Naive thymus-derived CD4-positive, alpha-beta T cell (primary cell): ENCODE measurements at regions not wholly inside any gene's neighbourhood (a gene's known extent, or its start where the extent isn't known, plus 50 kb on each side); places are given as distances from the start of the nearest gene placed in this dataset.

Source experiments
- ATAC-seq: fragments of 150-1000 bp; cut with Tn5 transposase; 2 replicates; pipeline ENCODE4 v1.10.0; 2021; ENCODE audit warnings: mild to moderate bottlenecking, moderate library complexity
- CTCF ChIA-PET: fragments of 350-600 bp; sonication (Branson Sonifier 250); formaldehyde crosslinking; loops from one replicate; lab custom pipeline; 2021; ENCODE audit warnings: antibody characterized with exemption; lab: Charles Lee
- POLR2A ChIA-PET: fragments of 350-600 bp; sonication (Branson Sonifier 250); formaldehyde crosslinking; loops from one replicate; lab custom pipeline; 2021; ENCODE audit warnings: antibody characterized with exemption, inconsistent platforms; lab: Charles Lee
- DNase-seq, 9 donors: peaks; one replicate each; pipeline versions ENCODE4 v3.0.0 to v3.0.0-alpha.2; 2020 to 2022; ENCODE audit warnings: mixed read lengths in 1 of 9
- H3K27ac ChIP-seq: one replicate; pipeline ENCODE4 v1.7.0; 2013; ENCODE audit warnings: mild to moderate bottlenecking, low read depth, low read length, moderate library complexity
- H3K27me3 ChIP-seq, 2 donors: one replicate each; pipeline ENCODE4 v1.7.0; 2013; ENCODE audit warnings: low read length in 2 of 2, mild to moderate bottlenecking in 2 of 2, moderate library complexity in 2 of 2; ENCODE audit not compliant: control insufficient read depth in 2 of 2, insufficient read depth in 2 of 2
- H3K36me3 ChIP-seq, 3 experiments: 1 replicate in 2 of 3; 2 replicates in 1 of 3; pipeline ENCODE4 v1.7.0; 2013; ENCODE audit warnings: low read length in 3 of 3, mild to moderate bottlenecking in 3 of 3, moderate library complexity in 1 of 3; ENCODE audit not compliant: insufficient read depth in 3 of 3, control insufficient read depth in 2 of 3
- H3K4me1 ChIP-seq, 2 donors: one replicate each; pipeline ENCODE4 v1.7.0; 2013; ENCODE audit warnings: low read length in 2 of 2, mild to moderate bottlenecking in 2 of 2, moderate library complexity in 1 of 2; ENCODE audit not compliant: control insufficient read depth in 2 of 2, insufficient read depth in 2 of 2
- H3K4me3 ChIP-seq: 2 replicates; pipeline ENCODE4 v1.7.0; 2013; ENCODE audit warnings: mild to moderate bottlenecking, low read length
- H3K9me3 ChIP-seq, 3 experiments: 1 replicate in 2 of 3; 2 replicates in 1 of 3; pipeline ENCODE4 v1.7.0; 2013; ENCODE audit warnings: low read length in 3 of 3; ENCODE audit not compliant: control insufficient read depth in 2 of 3
- H3K27ac Mint-ChIP-seq, 9 donors: one replicate each; pipeline ENCODE4 v1.8.0; 2020 to 2022; ENCODE audit warnings: mixed read lengths in 9 of 9, mild to moderate bottlenecking in 8 of 9, moderate library complexity in 5 of 9, inconsistent platforms in 2 of 9
- H3K27me3 Mint-ChIP-seq, 5 donors: one replicate each; pipeline ENCODE4 v1.8.0; 2021 to 2022; ENCODE audit warnings: mixed read lengths in 5 of 5, mild to moderate bottlenecking in 1 of 5
- H3K36me3 Mint-ChIP-seq, 5 donors: one replicate each; pipeline ENCODE4 v1.8.0; 2020 to 2022; ENCODE audit warnings: mixed read lengths in 5 of 5, mild to moderate bottlenecking in 3 of 5, inconsistent platforms in 1 of 5
- H3K4me1 Mint-ChIP-seq, 7 donors: one replicate each; pipeline ENCODE4 v1.8.0; 2020 to 2022; ENCODE audit warnings: mixed read lengths in 7 of 7, mild to moderate bottlenecking in 3 of 7, inconsistent platforms in 1 of 7
- H3K4me3 Mint-ChIP-seq, 10 donors: one replicate each; pipeline ENCODE4 v1.8.0; 2020 to 2022; ENCODE audit warnings: mild to moderate bottlenecking in 10 of 10, mixed read lengths in 10 of 10, moderate library complexity in 6 of 10, inconsistent platforms in 2 of 10
- H3K9me3 Mint-ChIP-seq, 11 donors: one replicate each; pipeline ENCODE4 v1.8.0; 2020 to 2022; ENCODE audit warnings: mixed read lengths in 11 of 11, mild to moderate bottlenecking in 4 of 11, inconsistent platforms in 1 of 11, moderate library complexity in 1 of 11
- intact Hi-C, 2 donors: fragments of 100-400 bp; cut with micrococcal nuclease; formaldehyde crosslinking; loops; one replicate each; pipeline ENCODE4 v1.15.1; 2023

GRCh38 chr13:54445865-54446264, 1417.3 kb downstream of the OLFM4 start:
- H3K36me3 ChIP-seq, result no peaks in the 10 kb centered on the region
- no peak overlapping the region for H3K27ac Mint-ChIP-seq
- H3K36me3 Mint-ChIP-seq, result no peaks in the 10 kb centered on the region
- no peak for DNase-seq
- no peaks in the 10 kb centered on the region for H3K9me3 ChIP-seq
- ATAC-seq, result no peak
- H3K27ac ChIP-seq, result no peak overlapping the region
- H3K4me3 ChIP-seq, result no peak overlapping the region
- no peaks in the 10 kb centered on the region for H3K27me3 Mint-ChIP-seq
- no peaks in the 10 kb centered on the region for H3K27me3 ChIP-seq
- no peaks in the 10 kb centered on the region for H3K4me1 ChIP-seq
- intact Hi-C loops, result no loop called here
- CTCF ChIA-PET, result no interaction called here
- POLR2A ChIA-PET, result interaction anchor here (0.5 kb wide), 1 partner anchor 50 kb away, joined by 3 read pairs; no protein-coding TSS in a partner anchor
- H3K4me1 Mint-ChIP-seq, result no peaks in the 10 kb centered on the region
- no peak overlapping the region for H3K4me3 Mint-ChIP-seq
- H3K9me3 Mint-ChIP-seq, result peaks cover 2 to 43% (median 10%) of the 10 kb centered on the region in 11 donors

GRCh38 chr13:54449922-54450321, 1421.3 kb downstream of the OLFM4 start:
- CTCF ChIA-PET, result no interaction called here
- H3K4me1 ChIP-seq, result no peaks in the 10 kb centered on the region

GRCh38 chr13:54484166-54484565, 1455.6 kb downstream of the OLFM4 start:
- Histone ChIP-seq H3K27ac (no peak overlapping the region), H3K27me3 (no peaks in the 10 kb centered on the region), H3K4me1 (no peaks in the 10 kb centered on the region), H3K4me3 (no peak overlapping the region), H3K9me3 (no peaks in the 10 kb centered on the region), H3K36me3 (no peaks in the 10 kb centered on the region)
- H3K4me1 Mint-ChIP-seq, result no peaks in the 10 kb centered on the region
- no peak for DNase-seq
- no peaks in the 10 kb centered on the region for H3K36me3 Mint-ChIP-seq
- ChIA-PET CTCF (no interaction called here), POLR2A (no interaction called here)
- no peak overlapping the region for H3K27ac Mint-ChIP-seq
- no peak overlapping the region for H3K4me3 Mint-ChIP-seq
- no peak for ATAC-seq
- no peaks in the 10 kb centered on the region for H3K27me3 Mint-ChIP-seq
- intact Hi-C loops, result no loop called here
- peaks cover 0 to 26% (median 7%) of the 10 kb centered on the region in 11 donors for H3K9me3 Mint-ChIP-seq

More at GRCh38 chr13:54449922-54450321, 1421.3 kb downstream of the OLFM4 start:
- ATAC-seq (no peak), DNase-seq (no peak)
- intact Hi-C loops, result no loop called here
- Mint-ChIP-seq H3K36me3 (no peaks in the 10 kb centered on the region), H3K4me1 (no peaks in the 10 kb centered on the region), H3K4me3 (no peak overlapping the region), H3K27ac (no peak overlapping the region), H3K9me3 (peaks cover 2 to 36% (median 9%) of the 10 kb centered on the region in 11 donors), H3K27me3 (no peaks in the 10 kb centered on the region)
- Histone ChIP-seq H3K4me3 (no peak overlapping the region), H3K27me3 (no peaks in the 10 kb centered on the region), H3K36me3 (no peaks in the 10 kb centered on the region), H3K27ac (no peak overlapping the region), H3K9me3 (no peaks in the 10 kb centered on the region)
- POLR2A ChIA-PET, result no interaction called here

- Mint-ChIP-seq H3K4me3 (no peak overlapping the region), H3K36me3 (no peaks in the 10 kb centered on the region), H3K27me3 (no peaks in the 10 kb centered on the region), H3K4me1 (no peaks in the 10 kb centered on the region), H3K9me3 (peaks cover 0 to 45% (median 17%) of the 10 kb centered on the region in 11 donors), H3K27ac (no peak overlapping the region)
- no peaks in the 10 kb centered on the region for H3K4me1 ChIP-seq
- ChIA-PET POLR2A (no interaction called here), CTCF (no interaction called here)
- H3K9me3 ChIP-seq, result no peaks in the 10 kb centered on the region
- H3K36me3 ChIP-seq, result no peaks in the 10 kb centered on the region
- ATAC-seq (no peak), DNase-seq (no peak)
- no peak overlapping the region for H3K4me3 ChIP-seq
- H3K27ac ChIP-seq, result no peak overlapping the region
- intact Hi-C loops, result no loop called here
- no peaks in the 10 kb centered on the region for H3K27me3 ChIP-seq
Observed at GRCh38 chr13:54486421-54487166, 1458.0 kb downstream of the OLFM4 start.

- DNase-seq (no peak), ATAC-seq (no peak)
- intact Hi-C loops, result no loop called here
- Histone ChIP-seq H3K9me3 (no peaks in the 10 kb centered on the region), H3K4me3 (no peak overlapping the region), H3K36me3 (no peaks in the 10 kb centered on the region), H3K27ac (no peak overlapping the region), H3K4me1 (no peaks in the 10 kb centered on the region), H3K27me3 (no peaks in the 10 kb centered on the region)
- Mint-ChIP-seq H3K4me3 (no peak overlapping the region), H3K9me3 (peaks cover 0 to 48% (median 20%) of the 10 kb centered on the region in 11 donors), H3K36me3 (no peaks in the 10 kb centered on the region), H3K27me3 (no peaks in the 10 kb centered on the region), H3K4me1 (no peaks in the 10 kb centered on the region), H3K27ac (no peak overlapping the region)
- ChIA-PET CTCF (no interaction called here), POLR2A (no interaction called here)
Observed at GRCh38 chr13:54489359-54489758, 1460.7 kb downstream of the OLFM4 start.

- no peaks in the 10 kb centered on the region for H3K4me1 ChIP-seq
- no peak overlapping the region for H3K27ac ChIP-seq
- no peak overlapping the region for H3K27ac Mint-ChIP-seq
- H3K36me3 Mint-ChIP-seq, result no peaks in the 10 kb centered on the region
- H3K9me3 Mint-ChIP-seq, result peaks cover 4 to 38% (median 17%) of the 10 kb centered on the region in 11 donors
- no peaks in the 10 kb centered on the region for H3K27me3 ChIP-seq
- no peaks in the 10 kb centered on the region for H3K4me1 Mint-ChIP-seq
- ATAC-seq (no peak), DNase-seq (no peak)
- no peak overlapping the region for H3K4me3 ChIP-seq
- no peaks in the 10 kb centered on the region for H3K9me3 ChIP-seq
- POLR2A ChIA-PET, result no interaction called here
- H3K4me3 Mint-ChIP-seq, result no peak overlapping the region
- CTCF ChIA-PET, result no interaction called here
- H3K27me3 Mint-ChIP-seq, result no peaks in the 10 kb centered on the region
- intact Hi-C loops, result no loop called here
- H3K36me3 ChIP-seq, result no peaks in the 10 kb centered on the region
Observed at GRCh38 chr13:54492995-54493394, 1464.4 kb downstream of the OLFM4 start.

- H3K4me3 Mint-ChIP-seq, result no peak overlapping the region
- H3K27me3 Mint-ChIP-seq, result no peaks in the 10 kb centered on the region
- H3K9me3 ChIP-seq, result no peaks in the 10 kb centered on the region
- H3K36me3 Mint-ChIP-seq, result no peaks in the 10 kb centered on the region
- H3K27ac ChIP-seq, result no peak overlapping the region
- H3K4me1 ChIP-seq, result no peaks in the 10 kb centered on the region
- no peaks in the 10 kb centered on the region for H3K4me1 Mint-ChIP-seq
- no peaks in the 10 kb centered on the region for H3K27me3 ChIP-seq
- no peaks in the 10 kb centered on the region for H3K36me3 ChIP-seq
- no peak overlapping the region for H3K4me3 ChIP-seq
- DNase-seq, result no peak
- ATAC-seq, result no peak
- H3K27ac Mint-ChIP-seq, result no peak overlapping the region
- ChIA-PET CTCF (no interaction called here), POLR2A (no interaction called here)
- peaks cover 0 to 22% (median 4%) of the 10 kb centered on the region in 11 donors for H3K9me3 Mint-ChIP-seq
- intact Hi-C loops, result no loop called here
Observed at GRCh38 chr13:54511366-54511765, 1482.8 kb downstream of the OLFM4 start.
